HG03066 (cell line): ENCODE measurements at regions not wholly inside any gene's neighbourhood (a gene's known extent, or its start where the extent isn't known, plus 50 kb on each side); places are given as distances from the start of the nearest gene placed in this dataset.
A peak's percentile ranks its signal among the peaks of the same experiment; 100 is the strongest.

Experiments used
- ATAC-seq: cut with Tn5 transposase; IDR thresholded peaks from one replicate; pipeline ENCODE4 v1.9.1; 2021; ENCODE audit warnings: low read depth; ENCODE audit not compliant: unreplicated experiment

DNA sequence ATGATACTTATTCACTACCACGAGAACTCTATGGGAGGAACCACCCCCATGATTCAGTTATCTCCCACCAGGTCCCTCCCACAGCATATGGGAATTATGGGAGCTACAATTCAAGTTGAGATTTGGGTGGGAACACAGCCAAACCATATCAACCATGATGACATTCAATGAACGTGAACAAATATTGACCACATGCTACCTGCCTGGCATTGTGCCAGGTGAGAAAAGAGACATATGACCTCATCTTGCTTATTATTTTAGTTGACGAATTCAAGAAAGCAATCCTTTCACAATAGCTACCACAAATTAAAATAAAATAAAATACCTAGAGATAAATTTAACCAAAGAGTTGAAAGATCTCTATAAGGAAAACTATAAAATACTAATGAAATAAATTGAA, 286.5 kb upstream of the CRIM1 start:
- ATAC-seq, result no peak

DNA sequence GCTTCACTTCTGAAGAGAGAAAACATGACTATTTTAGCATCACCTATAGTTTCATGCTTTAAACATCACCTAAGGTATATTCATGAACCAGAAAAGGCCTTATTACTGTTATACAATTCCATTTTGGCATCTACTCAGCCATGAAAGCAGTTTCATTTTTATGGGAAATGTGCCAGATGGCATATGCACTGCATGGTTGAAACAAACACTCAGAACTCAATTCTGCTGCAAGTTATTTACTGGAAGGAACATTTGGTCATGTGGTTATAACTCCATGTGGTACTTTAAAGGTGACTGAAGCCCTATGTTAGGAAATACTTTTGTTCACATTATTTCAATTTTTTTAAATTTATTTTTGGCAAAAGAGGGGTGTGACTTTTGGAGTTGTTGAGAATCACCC, 287.5 kb upstream of the CRIM1 start:
- ATAC-seq, result no peak

DNA sequence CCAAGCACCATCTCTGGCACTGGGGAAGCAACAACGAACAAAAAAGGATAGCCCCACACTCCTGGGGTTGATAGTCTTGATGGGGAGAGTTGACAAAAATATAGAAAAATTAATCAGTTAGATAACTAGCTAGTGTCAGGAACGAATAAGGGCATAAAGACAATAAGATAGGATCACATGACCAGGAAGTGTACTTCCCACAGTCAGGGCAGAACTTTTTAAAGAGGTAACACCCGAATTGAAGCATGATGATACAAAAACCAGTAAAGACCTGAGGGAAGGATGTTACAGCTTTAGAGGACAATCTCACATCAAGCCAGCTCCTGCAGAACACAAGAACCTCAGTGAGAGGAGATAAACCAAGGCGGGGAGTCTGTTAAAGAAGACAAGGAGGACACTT, 295.4 kb upstream of the CRIM1 start:
- ATAC-seq, result peak; percentile 8

DNA sequence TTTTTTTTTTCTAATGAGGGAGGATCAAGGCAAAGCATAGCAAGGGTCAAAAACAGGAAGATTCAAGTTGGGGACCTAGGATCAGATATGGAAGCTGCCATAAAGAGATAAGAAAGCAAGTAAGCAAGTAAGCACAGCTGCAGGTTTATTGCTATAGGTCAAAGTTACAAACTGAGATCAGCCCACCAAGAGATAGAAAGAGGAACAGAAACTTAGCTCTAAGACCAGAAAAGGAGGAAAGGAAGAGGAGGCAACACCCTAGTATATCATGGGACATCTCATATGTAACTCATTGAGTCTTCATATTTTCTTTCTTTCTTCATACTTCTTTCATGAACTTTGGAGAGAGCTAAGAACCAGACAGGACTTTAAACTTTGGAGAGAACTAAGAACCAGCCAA, 295.9 kb upstream of the CRIM1 start:
- peak; percentile 100 for ATAC-seq

DNA sequence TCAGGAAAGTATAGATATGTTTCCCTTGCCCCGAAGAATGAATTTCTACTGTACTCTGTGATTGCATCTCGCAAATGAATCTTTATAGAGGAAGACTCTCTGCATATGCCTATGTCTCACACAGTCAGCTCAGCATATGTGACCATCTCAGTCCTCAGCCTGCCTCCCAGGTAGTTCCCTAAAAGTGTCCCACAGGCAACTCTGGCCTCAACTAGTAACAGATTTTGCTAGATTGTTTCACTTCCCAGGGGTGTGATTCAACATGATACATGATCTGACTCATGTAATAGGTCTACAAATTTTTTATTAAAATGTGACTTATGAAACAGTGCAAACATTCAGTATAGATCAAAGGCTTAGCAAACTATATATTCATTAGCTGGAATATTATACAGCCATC, 296.6 kb upstream of the CRIM1 start:
- ATAC-seq, result no peak

DNA sequence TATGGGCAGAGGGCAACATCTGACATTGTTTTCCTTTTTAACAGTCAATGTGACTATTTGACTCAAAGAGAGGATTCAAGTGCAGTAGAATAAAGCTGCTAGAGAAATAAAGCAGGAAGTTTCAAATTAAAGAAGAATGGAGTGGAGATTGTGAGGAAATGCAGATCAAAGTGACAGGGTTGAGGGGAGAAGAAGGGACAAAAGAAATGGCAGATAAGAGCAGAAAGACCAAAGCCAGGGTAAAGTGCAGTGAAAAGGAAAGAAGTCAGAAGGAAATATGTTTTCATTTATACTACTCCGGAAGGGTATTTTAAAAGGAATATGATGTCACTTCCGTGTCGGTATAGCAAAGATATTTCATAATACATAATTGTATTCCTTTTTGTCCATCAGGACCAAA, 297.5 kb upstream of the CRIM1 start:
- no peak for ATAC-seq

DNA sequence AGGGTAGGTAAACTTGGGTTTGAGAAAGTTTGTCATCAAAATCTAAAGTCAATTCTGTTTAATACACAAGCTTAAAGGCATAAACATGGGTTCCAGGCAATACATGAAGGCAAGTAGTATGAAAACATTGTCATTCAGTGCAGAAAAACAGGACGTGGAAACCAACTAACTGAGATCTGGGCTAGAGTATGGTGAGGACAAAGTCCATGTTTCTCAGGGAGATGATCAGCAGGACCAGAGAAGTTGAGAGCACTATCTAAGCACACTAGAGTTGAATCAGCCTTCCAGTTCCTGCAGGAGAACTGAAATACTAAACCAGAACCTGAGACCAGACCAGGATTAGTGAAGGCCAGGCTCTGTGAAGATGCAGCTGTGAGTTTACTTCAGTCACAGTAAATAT, 302.8 kb upstream of the CRIM1 start:
- no peak for ATAC-seq

DNA sequence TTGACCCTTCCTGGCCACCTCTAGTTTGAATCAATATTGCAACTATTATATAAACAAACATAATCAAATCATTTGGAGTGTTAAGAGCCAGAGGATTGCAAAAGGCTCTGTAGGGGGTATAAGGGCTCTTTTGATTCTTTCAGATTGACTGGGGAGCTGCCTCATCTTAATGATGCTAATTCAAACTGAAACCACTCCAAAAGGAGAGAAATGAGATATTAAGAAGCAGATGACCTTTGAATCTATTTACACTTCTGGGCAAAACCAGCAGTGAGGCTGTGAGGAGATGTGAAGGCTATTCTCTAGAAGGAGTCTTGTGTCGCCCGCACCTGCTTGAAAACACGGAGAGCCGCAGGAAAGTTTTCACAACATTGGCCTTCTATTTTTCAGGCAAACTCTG, 311.2 kb upstream of the CRIM1 start:
- ATAC-seq, result no peak

DNA sequence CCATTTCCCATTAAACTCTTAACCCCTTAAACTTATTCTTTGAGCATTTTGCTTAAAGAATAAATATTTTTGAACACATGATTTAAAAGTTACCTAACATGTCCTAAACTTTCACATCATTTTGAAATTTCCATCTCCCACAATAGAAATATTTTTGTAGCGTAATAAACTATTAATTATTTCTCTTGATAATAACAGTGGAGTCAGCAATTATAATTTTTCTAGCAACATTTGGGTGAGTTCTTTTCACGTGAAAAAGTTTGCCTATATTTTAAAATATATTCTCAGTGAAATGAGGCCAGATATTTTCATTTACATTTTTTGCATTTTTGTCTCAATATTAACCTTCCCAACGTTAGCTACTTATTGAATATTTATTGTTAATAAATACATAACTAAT, 320.4 kb upstream of the CRIM1 start:
- ATAC-seq, result no peak

DNA sequence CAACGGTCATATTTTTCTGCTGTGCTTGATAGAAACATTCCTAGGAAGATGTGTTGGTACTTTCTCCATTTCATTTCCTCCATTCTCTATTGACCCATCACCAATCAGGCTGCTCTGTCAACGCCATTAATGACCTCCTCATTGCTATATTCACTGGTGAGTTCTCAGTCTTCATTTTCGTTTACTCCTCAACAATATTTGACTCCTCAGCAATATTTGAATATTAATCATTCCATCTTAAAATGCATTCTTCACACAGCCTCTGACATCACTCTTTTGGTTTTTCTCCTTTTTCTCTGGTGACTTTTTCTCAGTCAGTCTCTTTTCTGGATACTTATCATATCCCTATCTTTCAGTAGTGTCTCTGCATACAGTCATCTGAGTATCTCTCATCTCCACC, 323.5 kb upstream of the CRIM1 start:
- ATAC-seq, result no peak

DNA sequence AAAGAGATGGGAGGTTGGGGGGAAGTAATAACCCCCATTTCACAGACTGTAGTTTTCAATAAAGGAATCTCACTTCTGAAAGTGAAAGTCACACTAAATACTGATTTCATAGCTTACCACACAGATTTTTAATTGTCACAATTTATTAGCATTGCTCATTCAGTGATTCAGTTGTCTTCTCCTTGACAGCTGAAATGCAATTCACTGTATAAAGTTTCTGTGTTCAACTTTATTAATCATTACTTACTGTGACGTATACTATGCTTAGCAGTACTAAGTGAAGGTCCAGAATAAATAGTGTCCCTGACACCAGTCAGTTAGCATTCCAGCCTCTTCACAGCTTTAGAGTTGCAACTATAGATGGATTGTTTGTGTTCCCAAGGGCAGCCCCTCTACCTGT, 324.1 kb upstream of the CRIM1 start:
- ATAC-seq, result no peak

DNA sequence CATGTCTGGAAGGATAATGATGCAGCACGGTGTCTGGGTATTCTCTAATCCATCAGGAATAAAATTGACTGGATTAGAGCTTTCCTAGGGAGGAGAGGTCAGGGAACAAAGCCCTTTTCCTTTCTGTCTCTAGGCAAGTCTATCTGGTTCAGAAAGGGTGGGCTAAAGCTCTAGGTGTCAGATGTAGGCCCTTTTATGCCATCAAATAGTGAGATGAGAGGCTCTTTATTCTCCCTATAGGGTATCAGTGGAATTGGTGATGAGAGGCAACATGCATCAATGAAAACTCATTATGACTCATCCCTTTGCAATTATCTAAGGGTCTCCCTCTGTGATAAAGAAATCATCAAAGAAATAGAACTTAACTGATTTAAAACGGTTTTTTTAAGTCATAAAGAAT, 328.0 kb upstream of the CRIM1 start:
- no peak for ATAC-seq

DNA sequence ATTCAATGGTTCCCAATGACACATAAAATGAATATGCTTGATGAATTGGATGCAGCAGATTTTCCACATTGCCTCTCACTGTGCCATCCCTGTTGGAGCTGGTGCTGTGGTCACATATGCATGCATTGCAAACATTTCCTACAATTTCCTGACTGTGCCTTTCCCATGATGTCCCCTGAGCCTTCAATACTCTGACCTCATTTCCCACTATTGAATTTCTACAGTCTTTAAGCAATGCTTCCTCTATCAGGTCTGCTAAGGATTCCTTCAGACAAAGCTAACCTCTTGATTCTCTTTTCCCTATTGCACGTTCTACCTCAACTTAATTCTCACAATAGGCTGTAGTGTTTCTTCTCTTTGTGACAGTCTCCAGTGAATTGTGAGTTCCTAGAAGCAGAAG, 342.5 kb upstream of the CRIM1 start:
- ATAC-seq, result no peak

DNA sequence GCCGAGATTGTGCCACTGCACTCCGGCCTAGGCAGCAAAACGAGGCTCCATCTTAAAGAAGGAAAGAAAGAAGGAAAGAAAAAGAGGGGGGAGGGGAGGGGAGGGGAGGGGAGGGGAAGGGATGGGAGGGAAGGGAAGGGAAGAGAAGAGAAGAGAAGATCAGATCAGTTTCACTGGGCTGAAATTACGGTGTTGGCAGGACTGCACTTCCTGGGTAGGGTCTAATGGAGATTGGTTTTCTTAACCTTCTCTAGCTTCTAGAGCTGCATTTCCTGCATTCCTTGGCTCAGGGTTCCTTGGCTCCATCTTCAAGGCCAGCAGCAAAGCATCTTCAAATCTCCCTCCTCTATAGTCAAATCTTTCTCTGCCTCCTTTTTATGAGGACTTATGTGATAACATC, 349.1 kb upstream of the CRIM1 start:
- no peak for ATAC-seq

DNA sequence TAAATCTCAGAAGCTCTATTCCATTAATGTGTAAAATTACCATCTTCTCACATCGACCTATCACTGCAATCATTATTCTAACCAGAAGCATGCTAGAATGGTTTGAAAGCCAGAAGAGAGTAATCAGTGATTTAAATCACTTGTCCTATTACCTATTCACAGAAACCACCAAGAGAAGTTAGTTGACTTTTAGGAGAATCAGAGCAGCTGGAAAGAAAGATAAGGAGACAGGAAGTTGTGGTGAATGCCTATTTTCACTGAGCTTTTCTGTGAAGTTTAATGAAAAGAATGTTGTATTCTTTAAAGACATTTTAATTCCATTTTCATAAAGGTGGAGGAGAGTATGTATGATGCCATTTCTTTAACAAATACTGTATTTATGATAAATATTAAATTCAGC, 352.6 kb upstream of the CRIM1 start:
- no peak for ATAC-seq

DNA sequence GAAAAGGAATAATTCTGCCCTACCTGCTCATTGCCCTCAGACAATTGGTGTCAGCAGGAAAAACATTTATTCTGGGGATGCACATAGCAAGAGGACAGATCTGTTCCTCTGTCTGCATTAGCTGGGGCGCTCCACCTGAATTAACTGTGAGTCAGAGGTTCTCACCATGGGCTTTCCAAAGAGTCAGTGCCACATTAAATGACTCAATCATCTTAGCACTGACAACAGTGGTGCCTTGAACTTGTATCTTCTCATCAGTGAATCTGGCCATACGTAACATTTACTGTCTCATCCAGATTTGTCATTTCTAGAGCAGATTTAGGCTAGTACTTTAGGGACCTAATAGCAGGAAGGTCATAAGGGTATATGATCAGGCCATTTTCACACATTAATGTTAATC, 358.1 kb upstream of the CRIM1 start:
- no peak for ATAC-seq

DNA sequence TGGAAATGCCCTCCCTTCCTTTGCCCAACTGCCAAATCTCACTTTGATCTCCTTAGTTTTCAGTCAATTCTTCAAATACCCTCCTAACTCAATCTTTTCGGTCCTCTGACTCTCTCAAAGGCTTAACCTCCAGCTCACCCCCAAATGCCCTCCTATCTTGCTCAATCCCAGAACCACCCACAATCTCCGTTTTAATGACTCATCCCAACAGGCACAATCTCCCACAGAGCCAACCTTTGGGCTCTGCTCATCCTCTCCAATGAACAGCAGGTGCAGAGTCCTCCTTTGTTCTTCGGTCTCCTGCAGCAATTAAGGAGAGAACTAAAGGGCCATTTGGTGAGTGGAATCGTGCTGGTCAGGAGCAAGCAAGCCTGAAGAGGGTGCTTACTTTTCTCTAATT, 366.1 kb upstream of the CRIM1 start:
- no peak for ATAC-seq

DNA sequence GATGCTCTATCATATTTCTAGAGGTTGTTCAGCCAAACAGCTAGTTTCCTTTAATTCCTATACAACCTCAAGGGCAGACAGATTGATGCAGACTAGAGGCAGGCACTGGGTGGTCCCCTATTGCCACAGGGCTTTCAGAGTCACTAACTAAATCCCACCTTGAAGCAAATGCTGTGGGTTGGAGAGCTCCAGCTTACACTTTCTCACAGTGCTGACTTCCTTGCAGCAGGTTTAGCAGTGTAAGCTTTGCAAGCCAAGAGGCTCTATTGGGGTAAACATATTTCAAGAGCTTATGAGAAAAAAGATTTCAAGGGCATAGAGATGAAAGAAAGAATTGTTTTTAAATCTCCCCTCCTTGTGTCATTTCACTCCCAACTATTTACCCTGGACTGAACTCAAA, 366.5 kb upstream of the CRIM1 start:
- no peak for ATAC-seq

DNA sequence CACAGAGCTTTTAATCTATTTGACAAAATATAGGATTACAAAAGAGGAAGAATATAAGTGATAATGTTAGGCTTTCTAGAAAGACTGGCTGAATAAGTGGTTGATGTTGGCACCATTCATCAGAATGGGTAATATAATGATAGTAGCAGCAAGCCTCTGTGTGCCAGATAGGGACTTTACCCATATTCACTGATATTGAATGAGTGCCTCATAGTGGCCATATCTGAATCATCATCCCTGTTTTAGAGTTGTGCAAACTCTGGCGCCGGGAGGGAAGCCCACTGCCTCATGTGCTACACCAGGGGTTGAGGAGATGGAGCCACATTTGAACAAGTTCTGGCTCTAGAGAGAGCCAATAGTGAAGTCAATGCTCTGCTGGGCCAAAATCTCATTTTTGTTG, 368.7 kb upstream of the CRIM1 start:
- no peak for ATAC-seq

DNA sequence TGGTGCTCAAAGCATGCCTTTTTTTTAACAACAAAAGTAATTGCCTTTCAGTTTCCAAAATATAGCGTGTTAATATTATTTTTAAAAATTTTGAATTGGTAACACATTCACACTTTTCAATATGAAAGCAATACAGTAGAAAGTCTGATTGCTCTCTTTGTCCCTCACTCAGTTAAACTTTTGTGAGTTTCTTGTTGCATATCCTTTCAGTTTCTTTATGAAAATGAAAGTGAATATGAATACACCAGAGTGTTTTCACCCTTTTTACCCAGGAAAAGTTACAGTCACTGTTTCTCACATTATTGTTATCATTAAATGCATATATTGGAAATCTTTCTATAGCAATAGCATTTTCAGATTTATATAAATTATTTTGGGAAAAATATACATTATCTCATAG, 377.4 kb upstream of the CRIM1 start:
- ATAC-seq, result peak; percentile 99

DNA sequence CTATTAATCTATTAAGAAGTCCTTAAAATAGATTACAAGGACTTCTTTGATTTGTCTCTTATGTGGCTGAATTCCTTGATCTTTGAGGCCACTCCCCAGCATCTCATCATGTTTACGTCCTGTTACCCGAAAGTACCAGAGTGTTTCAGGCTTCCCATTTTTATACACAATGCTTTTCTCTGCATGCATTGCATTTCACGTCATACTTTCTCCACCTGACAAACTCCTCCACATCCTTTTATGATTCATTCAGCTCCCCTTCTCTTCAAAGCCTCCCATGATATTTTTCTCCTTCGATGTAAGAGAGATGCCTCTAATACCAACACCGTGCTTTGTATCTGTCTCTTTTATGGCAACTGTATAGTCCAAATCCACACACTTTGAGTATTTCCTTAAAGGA, 379.0 kb upstream of the CRIM1 start:
- ATAC-seq, result no peak

DNA sequence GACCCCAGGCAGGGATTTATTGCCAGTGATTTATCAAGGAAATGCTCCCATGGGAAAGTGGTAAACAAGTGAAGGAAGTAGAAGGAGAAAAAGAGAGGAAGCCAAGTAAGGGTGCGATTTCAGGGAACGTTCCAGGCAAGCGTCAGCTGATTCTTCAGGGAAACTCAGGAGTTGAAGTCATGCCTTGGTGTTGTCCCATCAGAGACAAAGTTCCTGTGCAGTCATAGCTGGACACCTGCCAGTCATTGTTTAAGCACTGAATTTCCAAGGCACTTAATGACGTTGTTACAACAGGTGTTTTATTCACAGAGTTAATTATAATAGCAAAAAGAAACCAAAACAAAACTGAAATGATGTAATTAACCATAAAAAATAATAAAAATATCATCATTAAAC, 381.8 kb upstream of the CRIM1 start:
- ATAC-seq, result no peak

DNA sequence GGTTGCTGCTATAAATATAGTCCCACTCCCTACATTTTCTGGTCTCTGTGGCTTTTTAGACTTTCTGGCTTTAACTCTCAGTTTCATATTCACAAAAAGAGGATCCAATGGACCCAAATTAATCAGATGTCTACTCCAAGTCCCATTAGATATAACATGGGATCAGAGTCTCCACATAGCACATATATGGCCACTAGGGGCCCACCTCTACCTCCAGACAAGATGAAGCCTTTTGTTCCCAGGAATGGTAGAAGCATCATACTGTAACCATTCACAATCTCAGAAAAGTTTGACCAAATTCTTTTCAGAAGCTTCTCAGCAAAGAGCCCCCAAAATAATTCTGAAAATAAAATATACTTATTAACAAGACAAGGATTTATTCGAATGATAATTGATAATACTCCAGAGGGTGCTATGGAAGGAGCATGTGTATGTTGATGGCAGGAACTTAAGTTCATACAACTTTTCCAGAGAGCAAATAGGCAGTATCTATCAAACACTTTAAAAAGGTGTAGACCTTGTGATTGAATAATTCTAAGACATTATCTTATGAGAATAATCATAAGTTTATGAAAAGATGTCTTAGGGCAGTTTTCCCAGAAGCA, 382.3 kb upstream of the CRIM1 start:
- ATAC-seq, result no peak
